OCI-LY3 (cell line): ENCODE measurements at regions not wholly inside any gene's neighbourhood (a gene's known extent, or its start where the extent isn't known, plus 50 kb on each side); places are given as distances from the start of the nearest gene placed in this dataset.

Experiments
- H2AFZ ChIP-seq: fragments of 200-600, 300-600 bp; shearing (Covaris generic); 2 replicates; pipeline ENCODE4 v1.6.0; 2014; ENCODE audit warnings: antibody characterized with exemption, low read depth, low read length
- H3K27ac ChIP-seq: fragments of 200-600, 300-600 bp; sonication (generic); 2 replicates; pipeline ENCODE4 v1.5.1; 2014; ENCODE audit warnings: mild to moderate bottlenecking, low read length, moderate library complexity, mixed read lengths
- H3K27me3 ChIP-seq: fragments of 200-600, 300-600 bp; sonication (generic); 2 replicates; pipeline ENCODE4 v1.6.1; 2014; ENCODE audit warnings: low read depth, low read length, mixed read lengths
- H3K36me3 ChIP-seq: fragments of 200-600, 300-600 bp; sonication (generic); replicated peaks from 2 replicates; pipeline ENCODE3; 2014; ENCODE audit warnings: low read depth, low read length, mixed read lengths
- H3K4me1 ChIP-seq: fragments of 300-600, 200-600 bp; sonication (generic); 2 replicates; pipeline ENCODE4 v1.6.1; 2014; ENCODE audit warnings: low read length, mixed read lengths
- H3K4me2 ChIP-seq: fragments of 200-600, 300-600 bp; sonication (generic); 2 replicates; pipeline ENCODE4 v1.6.1; 2014; ENCODE audit warnings: low read length, mixed read lengths
- H3K4me3 ChIP-seq: fragments of 300-600, 200-600 bp; sonication (generic); 2 replicates; pipeline ENCODE4 v1.5.1; 2014; ENCODE audit warnings: antibody characterized with exemption, mild to moderate bottlenecking, low read length, moderate library complexity
- H3K79me2 ChIP-seq: fragments of 300-600, 200-600 bp; shearing (Covaris generic); 2 replicates; pipeline ENCODE4 v1.6.1; 2014; ENCODE audit warnings: mild to moderate bottlenecking, low read length, mixed read lengths
- H3K9ac ChIP-seq: fragments of 300-600, 200-600 bp; shearing (Covaris generic); 2 replicates; pipeline ENCODE4 v1.6.0; 2014; ENCODE audit warnings: mild to moderate bottlenecking, low read length, moderate library complexity
- H3K9me3 ChIP-seq: fragments of 200-600, 300-600 bp; shearing (Covaris generic); 2 replicates; pipeline ENCODE4 v1.6.1; 2014; ENCODE audit warnings: low read length, mixed read lengths; ENCODE audit not compliant: insufficient read depth
- H4K20me1 ChIP-seq: fragments of 200-600, 300-600 bp; sonication (generic); 2 replicates; pipeline ENCODE4 v1.6.1; 2016; ENCODE audit warnings: low read length, mixed read lengths; ENCODE audit not compliant: insufficient read depth
- CTCF ChIP-seq: fragments of 200-600, 300-600 bp; sonication (generic); IDR thresholded peaks from 2 replicates; pipeline ENCODE4 v1.5.1; 2014; ENCODE audit warnings: antibody characterized with exemption, low read length, low read depth
- EZH2phosphoT487 ChIP-seq: fragments of 200-600 bp; shearing (Covaris generic); IDR thresholded peaks from 2 replicates; pipeline ENCODE4 v1.6.1; 2018; ENCODE audit warnings: antibody characterized with exemption, mixed run types, low read depth

GRCh38 chr3:14329842-14330241 lies 72.6 kb upstream of the SLC6A6 start:
- H4K20me1 ChIP-seq, result no peaks in the 10 kb centered on the region
- H3K9me3 ChIP-seq, result no peaks in the 10 kb centered on the region
- H3K27ac ChIP-seq, result no peak overlapping the region
- H3K79me2 ChIP-seq, result no peaks in the 10 kb centered on the region
- H3K27me3 ChIP-seq, result peaks cover 16% of the 10 kb centered on the region
- H3K36me3 ChIP-seq, result no peaks in the 10 kb centered on the region
- no peak overlapping the region for H3K9ac ChIP-seq
- H2AFZ ChIP-seq, result no peak overlapping the region
- no peak for TF ChIP-seq EZH2phosphoT487
- no peak for TF ChIP-seq CTCF
- H3K4me2 ChIP-seq, result no peak overlapping the region
- no peak overlapping the region for H3K4me3 ChIP-seq
- H3K4me1 ChIP-seq, result no peaks in the 10 kb centered on the region

GRCh38 chr3:14330508-14330907 lies 71.9 kb upstream of the SLC6A6 start:
- no peak overlapping the region for H3K27ac ChIP-seq
- H3K79me2 ChIP-seq, result no peaks in the 10 kb centered on the region
- H2AFZ ChIP-seq, result no peak overlapping the region
- no peak overlapping the region for H3K9ac ChIP-seq
- peaks cover 16% of the 10 kb centered on the region for H3K27me3 ChIP-seq
- no peaks in the 10 kb centered on the region for H3K9me3 ChIP-seq
- H3K4me1 ChIP-seq, result no peaks in the 10 kb centered on the region
- TF ChIP-seq EZH2phosphoT487 (no peak), CTCF (no peak)
- no peak overlapping the region for H3K4me2 ChIP-seq
- no peak overlapping the region for H3K4me3 ChIP-seq
- no peaks in the 10 kb centered on the region for H4K20me1 ChIP-seq
- H3K36me3 ChIP-seq, result no peaks in the 10 kb centered on the region

GRCh38 chr3:14331251-14331650 lies 71.2 kb upstream of the SLC6A6 start:
- H3K36me3 ChIP-seq, result no peaks in the 10 kb centered on the region

GRCh38 chr3:14332392-14332791 lies 70.0 kb upstream of the SLC6A6 start:
- Histone ChIP-seq H3K9me3 (no peaks in the 10 kb centered on the region), H3K27me3 (peaks cover 19% of the 10 kb centered on the region), H3K4me3 (no peak overlapping the region), H3K4me1 (no peaks in the 10 kb centered on the region), H3K27ac (no peak overlapping the region), H3K79me2 (no peaks in the 10 kb centered on the region), H2AFZ (no peak overlapping the region), H3K9ac (no peak overlapping the region), H4K20me1 (no peaks in the 10 kb centered on the region), H3K4me2 (no peak overlapping the region), H3K36me3 (no peaks in the 10 kb centered on the region)
- TF ChIP-seq CTCF (no peak), EZH2phosphoT487 (no peak)

More at GRCh38 chr3:14331251-14331650, 71.2 kb upstream of the SLC6A6 start:
- Histone ChIP-seq H3K9ac (no peak overlapping the region), H3K9me3 (no peaks in the 10 kb centered on the region), H4K20me1 (no peaks in the 10 kb centered on the region), H3K4me2 (no peak overlapping the region), H3K4me1 (no peaks in the 10 kb centered on the region), H2AFZ (no peak overlapping the region), H3K27ac (no peak overlapping the region), H3K79me2 (no peaks in the 10 kb centered on the region), H3K4me3 (no peak overlapping the region), H3K27me3 (peaks cover 16% of the 10 kb centered on the region)
- TF ChIP-seq CTCF (no peak), EZH2phosphoT487 (no peak)
